ENCODE measurements at regions not wholly inside any gene's neighbourhood (a gene's known extent, or its start where the extent isn't known, plus 50 kb on each side); places are given as distances from the start of the nearest gene placed in this dataset.

GRCh38 chrX:13491061-13491460, 78.3 kb upstream of the EGFL6 start:
- H4K20me1 ChIP-seq (ENCODE audit: control insufficient read depth, insufficient read depth, insufficient read length): no peaks in the 10 kb centered on the region
- no peak overlapping the region for H3K23ac ChIP-seq (ENCODE audit: insufficient read length, low read depth, low read length)
- no peak overlapping the region for H3K9ac ChIP-seq (ENCODE audit: extremely low read depth, insufficient read length, low read length)
- no peak overlapping the region for H3K4me2 ChIP-seq (ENCODE audit: insufficient read depth, insufficient read length, low read length)
- H3K27me3 Mint-ChIP-seq (ENCODE audit: low read depth): no peaks in the 10 kb centered on the region
- no peak overlapping the region for H2BK15ac ChIP-seq (ENCODE audit: low read depth, low read length)
- no peaks in the 10 kb centered on the region for H3K27me3 ChIP-seq (ENCODE audit: insufficient read depth, low read length)
- no CpG with 5 or more reads among the region's 3 CpGs for WGBS (ENCODE audit: extremely low coverage, insufficient read length, low lambda C conversion rate)
- peaks cover 43 to 51% of the 10 kb centered on the region in 2 experiments for H3K9me3 Mint-ChIP-seq
- H4K5ac ChIP-seq (ENCODE audit: insufficient read length, low read depth, low read length): no peak overlapping the region
- no peak overlapping the region for H3K4ac ChIP-seq (ENCODE audit: low read depth, low read length)
- H3K56ac ChIP-seq (ENCODE audit: insufficient read length, low read depth, low read length): no peak overlapping the region
- DNase-seq: no peak
- no peaks in the 10 kb centered on the region for H3K79me2 ChIP-seq (ENCODE audit: insufficient read depth, low read length)
- no peaks in the 10 kb centered on the region for H3K23me2 ChIP-seq (ENCODE audit: insufficient read length, low read depth, low read length, poor library complexity, severe bottlenecking)
- H3K9me3 ChIP-seq (ENCODE audit: control insufficient read depth, low read depth, low read length): no peaks in the 10 kb centered on the region
- no peak overlapping the region for H3T11ph ChIP-seq (ENCODE audit: low read length)
- H2BK20ac ChIP-seq (ENCODE audit: low read depth, low read length, poor library complexity, severe bottlenecking): no peak overlapping the region
- peaks cover 17 to 21% of the 10 kb centered on the region in 2 experiments for H3K4me1 Mint-ChIP-seq
- no peak overlapping the region for H2AK5ac ChIP-seq (ENCODE audit: insufficient read length, low read length)
- no peak overlapping the region for H2BK12ac ChIP-seq (ENCODE audit: insufficient read length, low read depth, low read length)
- H3K4me1 ChIP-seq (ENCODE audit: insufficient read depth, low read length): peaks cover 3% of the 10 kb centered on the region; the same call in 1 of the 2 replicates
- H2BK5ac ChIP-seq (ENCODE audit: insufficient read length, low read length): no peak overlapping the region
- no peak overlapping the region for H3K14ac ChIP-seq (ENCODE audit: insufficient read depth, low read length)
- no peaks in the 10 kb centered on the region for H3K79me1 ChIP-seq (ENCODE audit: insufficient read depth, low read depth, low read length, poor library complexity, severe bottlenecking)
- no peak overlapping the region for H3K4me3 Mint-ChIP-seq
- no peak overlapping the region; a peak in 1 of 7 replicates for H3K27ac Mint-ChIP-seq
- no peak overlapping the region for H3K27ac ChIP-seq (ENCODE audit: insufficient read length, low read depth, low read length)
- no peak for TF ChIP-seq CTCF (conservative IDR thresholded peaks at IDR 0.05)
- H3K18ac ChIP-seq (ENCODE audit: insufficient read length, low read depth, low read length): no peak overlapping the region
- no peak overlapping the region for H4K91ac ChIP-seq (ENCODE audit: insufficient read length, low read depth, low read length)
- H2AFZ ChIP-seq (ENCODE audit: low read length): no peak overlapping the region
- H4K8ac ChIP-seq (replicated peaks; ENCODE audit: insufficient read length, low read depth, low read length): no peak overlapping the region
- H2BK120ac ChIP-seq (ENCODE audit: low read depth, low read length, poor library complexity, severe bottlenecking): no peak overlapping the region
- H3K36me3 Mint-ChIP-seq (ENCODE audit: insufficient read depth in 1 of 3, low read depth in 3 of 3): no peaks in the 10 kb centered on the region; a peak in 2 of 7 replicates

All from H9 (cell line).